SK-N-SH (cell line): ENCODE measurements at regions not wholly inside any gene's neighbourhood (a gene's known extent, or its start where the extent isn't known, plus 50 kb on each side); places are given as distances from the start of the nearest gene placed in this dataset.

ENCODE experiments used
- FOXJ3 ChIP-seq: sonication (generic); formaldehyde crosslinking; IDR thresholded peaks from 2 replicates; pipeline ENCODE4 v1.5.1; 2020; ENCODE audit warnings: mild to moderate bottlenecking, missing genetic modification reagents
- MAX ChIP-seq: IDR thresholded peaks from 2 replicates; pipeline ENCODE4 v1.4.0; 2012; ENCODE audit warnings: low read depth
- POLR2AphosphoS5 ChIP-seq: IDR thresholded peaks from 2 replicates; pipeline ENCODE4 v1.6.1; 2012; ENCODE audit warnings: low read depth, low read length
- RXRA ChIP-seq: IDR thresholded peaks from 2 replicates; pipeline ENCODE4 v1.4.0; 2012; ENCODE audit warnings: low read depth, mild to moderate bottlenecking, borderline replicate concordance
- TF ChIP-seq, protein P1 (sequence below): fragments of 200-600 bp; sonication (generic); IDR thresholded peaks from 2 replicates; pipeline ENCODE4 v1.6.1; 2017; ENCODE audit warnings: antibody characterized with exemption, mild to moderate bottlenecking, moderate library complexity

- TF ChIP-seq, protein P1, sequence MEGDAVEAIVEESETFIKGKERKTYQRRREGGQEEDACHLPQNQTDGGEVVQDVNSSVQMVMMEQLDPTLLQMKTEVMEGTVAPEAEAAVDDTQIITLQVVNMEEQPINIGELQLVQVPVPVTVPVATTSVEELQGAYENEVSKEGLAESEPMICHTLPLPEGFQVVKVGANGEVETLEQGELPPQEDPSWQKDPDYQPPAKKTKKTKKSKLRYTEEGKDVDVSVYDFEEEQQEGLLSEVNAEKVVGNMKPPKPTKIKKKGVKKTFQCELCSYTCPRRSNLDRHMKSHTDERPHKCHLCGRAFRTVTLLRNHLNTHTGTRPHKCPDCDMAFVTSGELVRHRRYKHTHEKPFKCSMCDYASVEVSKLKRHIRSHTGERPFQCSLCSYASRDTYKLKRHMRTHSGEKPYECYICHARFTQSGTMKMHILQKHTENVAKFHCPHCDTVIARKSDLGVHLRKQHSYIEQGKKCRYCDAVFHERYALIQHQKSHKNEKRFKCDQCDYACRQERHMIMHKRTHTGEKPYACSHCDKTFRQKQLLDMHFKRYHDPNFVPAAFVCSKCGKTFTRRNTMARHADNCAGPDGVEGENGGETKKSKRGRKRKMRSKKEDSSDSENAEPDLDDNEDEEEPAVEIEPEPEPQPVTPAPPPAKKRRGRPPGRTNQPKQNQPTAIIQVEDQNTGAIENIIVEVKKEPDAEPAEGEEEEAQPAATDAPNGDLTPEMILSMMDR, result no peak
- TF ChIP-seq RXRA (no peak), FOXJ3 (CRISPR knock-in tag) (no peak), MAX (no peak), POLR2AphosphoS5 (no peak)
These were observed 1012.8 kb downstream of the SOCS6 start for GRCh38 chr18:71301596-71301995.
